Middle frontal gyrus (tissue), 1 donor: ENCODE measurements at regions not wholly inside any gene's neighbourhood (a gene's known extent, or its start where the extent isn't known, plus 50 kb on each side); places are given as distances from the start of the nearest gene placed in this dataset.
"Not testable (repeated sequence)": the region's sequence is repeated elsewhere in the genome, so short reads cannot be mapped to it uniquely, and the experiment has no call there.

ENCODE experiments used
- DNase-seq: peaks from one replicate; pipeline ENCODE4 v3.0.0-alpha.2; 2015; ENCODE audit warnings: low spot score; ENCODE audit errors: extremely low spot score

- DNase-seq = not testable (repeated sequence)
These were observed 323.2 kb upstream of the PIK3C3 start for GRCh38 chr18:41631723-41632285.

- DNase-seq = no peak
These were observed 324.7 kb upstream of the PIK3C3 start for GRCh38 chr18:41630232-41630886.

- no peak for DNase-seq
These were observed 330.6 kb upstream of the PIK3C3 start for GRCh38 chr18:41624460-41624859.

- DNase-seq = no peak
These were observed 333.9 kb upstream of the PIK3C3 start for GRCh38 chr18:41621177-41621576.

GRCh38 chr18:41618147-41618546 lies 336.9 kb upstream of the PIK3C3 start:
- DNase-seq = no peak

GRCh38 chr18:41617647-41618046 lies 337.4 kb upstream of the PIK3C3 start:
- DNase-seq = no peak

GRCh38 chr18:41613003-41613609 lies 341.9 kb upstream of the PIK3C3 start:
- DNase-seq = no peak

GRCh38 chr18:41604964-41605363 lies 350.1 kb upstream of the PIK3C3 start:
- DNase-seq = no peak

GRCh38 chr18:41602034-41602433 lies 353.0 kb upstream of the PIK3C3 start:
- DNase-seq = no peak

GRCh38 chr18:41600693-41601391 lies 354.2 kb upstream of the PIK3C3 start:
- no peak for DNase-seq

- DNase-seq = no peak
These were observed 355.6 kb upstream of the PIK3C3 start for GRCh38 chr18:41599466-41599865.

GRCh38 chr18:41594582-41594981 lies 360.5 kb upstream of the PIK3C3 start:
- DNase-seq = no peak

GRCh38 chr18:41593171-41593675 lies 361.8 kb upstream of the PIK3C3 start:
- no peak for DNase-seq

GRCh38 chr18:41587976-41588375 lies 367.1 kb upstream of the PIK3C3 start:
- no peak for DNase-seq

GRCh38 chr18:41585512-41585911 lies 369.5 kb upstream of the PIK3C3 start:
- DNase-seq = no peak

GRCh38 chr18:41579185-41579584 lies 375.8 kb upstream of the PIK3C3 start:
- no peak for DNase-seq

GRCh38 chr18:41577529-41577928 lies 377.5 kb upstream of the PIK3C3 start:
- no peak for DNase-seq

GRCh38 chr18:41576643-41577042 lies 378.4 kb upstream of the PIK3C3 start:
- DNase-seq = no peak

- DNase-seq = no peak
These were observed 385.2 kb upstream of the PIK3C3 start for GRCh38 chr18:41569867-41570266.

GRCh38 chr18:41561961-41562360 lies 393.1 kb upstream of the PIK3C3 start:
- no peak for DNase-seq

- DNase-seq = no peak
These were observed 396.3 kb upstream of the PIK3C3 start for GRCh38 chr18:41558715-41559114.

- DNase-seq = no peak
These were observed 401.3 kb upstream of the PIK3C3 start for GRCh38 chr18:41553716-41554115.
